ENCODE measurements at regions not wholly inside any gene's neighbourhood (a gene's known extent, or its start where the extent isn't known, plus 50 kb on each side); places are given as distances from the start of the nearest gene placed in this dataset.

DNA sequence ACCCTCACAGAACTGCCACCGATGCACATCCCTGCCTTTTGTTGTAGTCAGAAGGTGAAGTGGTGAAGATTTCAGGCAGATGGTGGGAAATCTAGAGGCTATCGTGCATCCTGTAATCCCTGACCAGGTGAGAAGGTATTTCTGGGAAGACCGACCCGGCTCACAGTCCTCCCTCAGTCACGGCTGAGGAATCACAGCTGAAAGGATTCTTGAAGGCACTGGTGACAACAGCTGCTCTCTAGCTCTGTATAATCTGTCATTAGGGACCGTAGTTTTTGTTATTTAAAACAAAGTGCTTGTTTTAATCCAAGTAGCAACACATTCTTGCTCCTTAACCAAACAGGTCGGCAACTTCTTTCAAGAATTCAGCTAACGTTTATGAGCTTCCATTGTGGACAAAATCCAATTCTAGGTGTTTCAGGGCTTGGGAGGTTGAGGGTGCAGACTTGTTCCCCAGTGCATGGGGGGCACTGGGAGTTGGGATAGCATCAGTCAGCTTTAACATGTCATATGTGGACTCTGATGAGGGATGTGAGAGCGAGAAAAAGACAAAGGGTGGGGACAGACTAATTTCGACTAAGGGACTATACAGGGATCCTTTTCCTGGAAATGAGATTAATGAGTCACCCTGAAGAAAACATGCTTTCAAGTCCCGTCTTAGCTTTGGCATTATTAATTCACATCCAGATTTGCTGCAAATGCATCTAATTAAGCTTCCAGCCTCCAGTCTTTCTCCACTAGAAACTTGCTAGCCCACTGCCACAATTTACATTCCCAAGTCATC lies 141.0 kb upstream of the RASGRP1 start:
- Histone ChIP-seq H3K36me3 (no peaks in the 10 kb centered on the region), H3K4me1 (no peaks in the 10 kb centered on the region), H3K9me3 (no peaks in the 10 kb centered on the region), H3K4me3 (no peak overlapping the region), H3K27ac (no peak overlapping the region), H3K27me3 (replicated peaks in 1 of 7) (peaks cover 0 to 10% (median 0%) of the 10 kb centered on the region in 7 donors)
- DNase-seq = no peak
- WGBS, 5 donors = 62 to 75% (median 70%) methylated on average over 11 of the region's 11 CpGs
- intact Hi-C loops (cut with DNase I; ENCODE audit: low total_unique reads) = no loop called here
- TF ChIP-seq CTCF (IDR thresholded peaks at IDR 0.05 in 8 of 11, conservative IDR thresholded peaks at IDR 0.05 in 3 of 11) = no peak
- no peak for TF ChIP-seq POLR2A (IDR thresholded peaks at IDR 0.05)
- TF ChIP-seq POLR2AphosphoS5 (IDR thresholded peaks at IDR 0.05) = no peak

GRCh38 chr15:38706956-38707355 lies 142.3 kb upstream of the RASGRP1 start:
- H3K9me3 ChIP-seq = no peaks in the 10 kb centered on the region
- H3K27me3 ChIP-seq (replicated peaks in 1 of 7) = peaks cover 0 to 10% (median 0%) of the 10 kb centered on the region in 7 donors
- DNase-seq = no peak
- TF ChIP-seq POLR2A (IDR thresholded peaks at IDR 0.05) = no peak
- H3K36me3 ChIP-seq = no peaks in the 10 kb centered on the region
- no peak overlapping the region for H3K4me3 ChIP-seq
- no peaks in the 10 kb centered on the region for H3K4me1 ChIP-seq
- no peak overlapping the region for H3K27ac ChIP-seq
- intact Hi-C loops (cut with DNase I; ENCODE audit: low total_unique reads) = no loop called here
- WGBS, 5 donors = 73 to 84% (median 81%) methylated on average over 5 of the region's 5 CpGs

- Histone ChIP-seq H3K27me3 (replicated peaks in 1 of 7) (peaks cover 0 to 10% (median 0%) of the 10 kb centered on the region in 7 donors), H3K4me3 (no peak overlapping the region), H3K27ac (no peak overlapping the region), H3K36me3 (no peaks in the 10 kb centered on the region), H3K4me1 (no peaks in the 10 kb centered on the region), H3K9me3 (no peaks in the 10 kb centered on the region)
- TF ChIP-seq POLR2AphosphoS5 (IDR thresholded peaks at IDR 0.05) (no peak), POLR2A (IDR thresholded peaks at IDR 0.05) (no peak), CTCF (IDR thresholded peaks at IDR 0.05 in 8 of 11, conservative IDR thresholded peaks at IDR 0.05 in 3 of 11) (peak in 10 of 11 experiments; percentile 23 to 71 (median 60))
- no peak for DNase-seq
- intact Hi-C loops (cut with DNase I; ENCODE audit: low total_unique reads) = no loop called here
- 52 to 57% (median 55%) methylated on average over 8 of the region's 8 CpGs for WGBS, 5 donors
These were observed 143.4 kb upstream of the RASGRP1 start for GRCh38 chr15:38707802-38708671.

GRCh38 chr15:38708672-38709180 lies 144.1 kb upstream of the RASGRP1 start:
- intact Hi-C loops (cut with DNase I; ENCODE audit: low total_unique reads) = no loop called here
- no peak for TF ChIP-seq CTCF (IDR thresholded peaks at IDR 0.05 in 8 of 11, conservative IDR thresholded peaks at IDR 0.05 in 3 of 11)
- TF ChIP-seq POLR2AphosphoS5 (IDR thresholded peaks at IDR 0.05) = no peak
- TF ChIP-seq POLR2A (IDR thresholded peaks at IDR 0.05) = no peak

More at GRCh38 chr15:38708672-38709180, 144.1 kb upstream of the RASGRP1 start:
- Histone ChIP-seq H3K27ac (no peak overlapping the region), H3K4me1 (no peaks in the 10 kb centered on the region), H3K9me3 (no peaks in the 10 kb centered on the region), H3K4me3 (no peak overlapping the region), H3K36me3 (no peaks in the 10 kb centered on the region), H3K27me3 (replicated peaks in 1 of 7) (peaks cover 0 to 10% (median 0%) of the 10 kb centered on the region in 7 donors)
- no peak for DNase-seq
- WGBS, 5 donors = 88 to 95% (median 92%) methylated on average over 4 of the region's 4 CpGs

All from spleen (tissue), 11 donors.